Adrenal gland (tissue), 5 donors: ENCODE measurements at regions not wholly inside any gene's neighbourhood (a gene's known extent, or its start where the extent isn't known, plus 50 kb on each side); places are given as distances from the start of the nearest gene placed in this dataset.

Source experiments
- POLR2A ChIP-seq, 2 donors: fragments of 450-650 bp; IDR thresholded peaks; one replicate each; pipeline ENCODE4 v1.6.1; 2017; ENCODE audit warnings: antibody characterized with exemption in 2 of 2, mild to moderate bottlenecking in 2 of 2, moderate library complexity in 1 of 2
- TF ChIP-seq, protein P1 (sequence below), 6 experiments: fragments of 450-650 bp in 4 of 6; fragments of 200-600 bp in 2 of 6; sonication (generic) in 1 of 6; IDR thresholded peaks; 1 replicate in 5 of 6; 2 replicates in 1 of 6; pipeline versions ENCODE4 v1.5.1 to v1.8.0; 2016 to 2021; ENCODE audit warnings: antibody characterized with exemption in 6 of 6, mild to moderate bottlenecking in 2 of 6, moderate library complexity in 1 of 6
- donor health status: DM: no; HTN: no; CAD: no.

DNA sequence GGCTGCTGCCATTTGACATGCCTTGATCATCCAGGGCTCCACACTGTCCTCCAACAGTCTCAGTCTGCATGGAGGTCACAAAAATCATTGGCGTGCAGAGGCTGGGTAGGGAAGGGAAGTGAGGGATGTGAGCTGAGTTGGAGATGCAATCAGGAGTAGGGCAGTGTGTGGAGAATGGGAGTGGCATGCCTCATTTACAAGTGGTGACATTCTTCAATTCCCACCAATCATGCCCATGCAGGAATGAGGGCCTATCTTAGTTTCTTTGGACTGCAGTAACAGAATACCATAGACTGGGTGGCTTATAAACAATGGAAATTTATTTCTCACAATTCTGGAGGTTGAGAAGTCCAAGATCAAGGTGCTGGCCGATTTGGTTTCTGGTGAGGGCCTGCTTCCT lies 94.9 kb upstream of the PJA1 start:
- TF ChIP-seq, protein P1, sequence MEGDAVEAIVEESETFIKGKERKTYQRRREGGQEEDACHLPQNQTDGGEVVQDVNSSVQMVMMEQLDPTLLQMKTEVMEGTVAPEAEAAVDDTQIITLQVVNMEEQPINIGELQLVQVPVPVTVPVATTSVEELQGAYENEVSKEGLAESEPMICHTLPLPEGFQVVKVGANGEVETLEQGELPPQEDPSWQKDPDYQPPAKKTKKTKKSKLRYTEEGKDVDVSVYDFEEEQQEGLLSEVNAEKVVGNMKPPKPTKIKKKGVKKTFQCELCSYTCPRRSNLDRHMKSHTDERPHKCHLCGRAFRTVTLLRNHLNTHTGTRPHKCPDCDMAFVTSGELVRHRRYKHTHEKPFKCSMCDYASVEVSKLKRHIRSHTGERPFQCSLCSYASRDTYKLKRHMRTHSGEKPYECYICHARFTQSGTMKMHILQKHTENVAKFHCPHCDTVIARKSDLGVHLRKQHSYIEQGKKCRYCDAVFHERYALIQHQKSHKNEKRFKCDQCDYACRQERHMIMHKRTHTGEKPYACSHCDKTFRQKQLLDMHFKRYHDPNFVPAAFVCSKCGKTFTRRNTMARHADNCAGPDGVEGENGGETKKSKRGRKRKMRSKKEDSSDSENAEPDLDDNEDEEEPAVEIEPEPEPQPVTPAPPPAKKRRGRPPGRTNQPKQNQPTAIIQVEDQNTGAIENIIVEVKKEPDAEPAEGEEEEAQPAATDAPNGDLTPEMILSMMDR (IDR thresholded peaks at IDR 0.05), result no peak
- TF ChIP-seq POLR2A (IDR thresholded peaks at IDR 0.05), result no peak
